ENCODE measurements at regions not wholly inside any gene's neighbourhood (a gene's known extent, or its start where the extent isn't known, plus 50 kb on each side); places are given as distances from the start of the nearest gene placed in this dataset.

DNA sequence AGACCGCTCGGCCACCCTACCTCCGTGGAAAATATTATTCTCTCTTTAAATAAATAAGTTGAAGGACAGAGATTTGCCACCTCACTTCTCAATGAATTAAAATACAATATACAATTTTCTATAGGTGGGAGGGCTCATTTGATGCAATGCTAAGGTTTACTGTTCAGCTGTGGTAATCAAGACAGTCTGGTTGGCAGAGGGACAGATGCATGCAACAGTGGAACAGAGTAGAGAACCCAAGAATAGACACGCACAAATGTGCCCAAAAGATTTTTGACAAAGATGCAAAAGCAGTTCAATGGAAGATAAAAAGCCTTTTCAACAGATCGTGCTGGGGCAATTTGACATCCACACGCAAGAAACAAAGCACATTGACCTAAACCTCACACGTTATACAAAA, 145.2 kb downstream of the CEBPB start:
- no peaks in the 10 kb centered on the region for H3K36me3 Mint-ChIP-seq
- no peak for DNase-seq
- no peak overlapping the region for H3K4me3 Mint-ChIP-seq
- CTCF ChIA-PET (ENCODE audit: partially characterized antibody) = no interaction called here
- Histone ChIP-seq H3K4me3 (ENCODE audit: low read length in 2 of 2) (no peak overlapping the region), H3K27ac (ENCODE audit: low read depth, low read length) (no peak overlapping the region), H3K4me1 (ENCODE audit: insufficient read depth, low read length) (peaks cover 32% of the 10 kb centered on the region), H3K36me3 (ENCODE audit: insufficient read depth, low read length) (no peaks in the 10 kb centered on the region), H3K9me3 (ENCODE audit: control insufficient read depth in 1 of 2, low read length in 2 of 2) (no peaks in the 10 kb centered on the region), H3K27me3 (ENCODE audit: insufficient read depth, low read length) (no peaks in the 10 kb centered on the region)
- intact Hi-C loops (cut with micrococcal nuclease) = no loop called here
- POLR2A ChIA-PET (ENCODE audit: partially characterized antibody) = no interaction called here
- H3K4me1 Mint-ChIP-seq = peaks cover 20 to 28% (median 23%) of the 10 kb centered on the region in 4 donors
- H3K27me3 Mint-ChIP-seq = peaks cover 0 to 3% of the 10 kb centered on the region in 2 donors
- H3K27ac Mint-ChIP-seq = no peak overlapping the region
- no peaks in the 10 kb centered on the region for H3K9me3 Mint-ChIP-seq

DNA sequence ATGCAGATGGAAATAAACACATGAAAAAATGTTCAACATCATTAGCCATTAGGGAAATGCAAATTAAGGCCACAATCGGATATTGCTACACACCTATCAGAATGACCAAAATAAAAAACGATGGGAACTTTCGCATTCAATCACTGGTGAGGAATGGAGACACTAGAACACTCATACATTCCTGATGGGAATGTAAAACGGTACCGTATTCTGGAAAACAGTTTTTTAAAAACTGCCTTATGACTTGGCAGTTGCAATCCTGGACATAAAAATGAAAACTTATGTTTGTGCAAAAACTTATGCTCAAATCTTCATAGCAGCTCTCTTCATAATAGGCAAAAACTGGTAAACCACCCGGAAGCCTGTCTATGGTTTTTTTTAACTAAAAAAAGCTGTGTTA, 146.0 kb downstream of the CEBPB start:
- no peaks in the 10 kb centered on the region for H3K36me3 ChIP-seq (ENCODE audit: insufficient read depth, low read length)
- Mint-ChIP-seq H3K27me3 (no peaks in the 10 kb centered on the region), H3K9me3 (no peaks in the 10 kb centered on the region), H3K27ac (no peak overlapping the region), H3K4me1 (peaks cover 20 to 28% (median 23%) of the 10 kb centered on the region in 4 donors), H3K4me3 (no peak overlapping the region), H3K36me3 (no peaks in the 10 kb centered on the region)
- H3K4me3 ChIP-seq (ENCODE audit: low read length in 2 of 2) = no peak overlapping the region
- H3K27ac ChIP-seq (ENCODE audit: low read depth, low read length) = no peak overlapping the region
- CTCF ChIA-PET (ENCODE audit: partially characterized antibody) = no interaction called here
- DNase-seq = no peak
- intact Hi-C loops (cut with micrococcal nuclease) = no loop called here
- H3K27me3 ChIP-seq (ENCODE audit: insufficient read depth, low read length) = no peaks in the 10 kb centered on the region
- POLR2A ChIA-PET (ENCODE audit: partially characterized antibody) = no interaction called here
- H3K4me1 ChIP-seq (ENCODE audit: insufficient read depth, low read length) = peaks cover 32% of the 10 kb centered on the region
- no peaks in the 10 kb centered on the region for H3K9me3 ChIP-seq (ENCODE audit: control insufficient read depth in 1 of 2, low read length in 2 of 2)

GRCh38 chr20:50337521-50338466, 147.2 kb downstream of the CEBPB start:
- POLR2A ChIA-PET (ENCODE audit: partially characterized antibody) = interaction anchor here (0.5 to 1.6 kb wide), 3 partner anchors 12 to 146 kb away, joined by 3 to 4 read pairs (median 3); no protein-coding TSS in a partner anchor
- Mint-ChIP-seq H3K4me1 (peaks cover 20 to 31% (median 23%) of the 10 kb centered on the region in 4 donors), H3K27me3 (no peaks in the 10 kb centered on the region), H3K9me3 (no peaks in the 10 kb centered on the region), H3K27ac (peak overlapping the region in 6 of 7 donors; percentile 13 to 77 (median 46)), H3K36me3 (no peaks in the 10 kb centered on the region), H3K4me3 (peak overlapping the region in 4 of 8 donors; percentile 4 to 69 (median 60))
- H3K27ac ChIP-seq (ENCODE audit: low read depth, low read length) = no peak overlapping the region
- intact Hi-C loops (cut with micrococcal nuclease) = loop anchor here (2.0 kb wide), 1 partner anchor 49 kb away; no protein-coding TSS in a partner anchor
- no peaks in the 10 kb centered on the region for H3K9me3 ChIP-seq (ENCODE audit: control insufficient read depth in 1 of 2, low read length in 2 of 2)
- DNase-seq = no peak
- CTCF ChIA-PET (ENCODE audit: partially characterized antibody) = interaction anchor here (1.0 kb wide), 1 partner anchor 126 kb away, joined by 4 read pairs; no protein-coding TSS in a partner anchor
- H3K36me3 ChIP-seq (ENCODE audit: insufficient read depth, low read length) = no peaks in the 10 kb centered on the region
- no peak overlapping the region for H3K4me3 ChIP-seq (ENCODE audit: low read length in 2 of 2)
- H3K27me3 ChIP-seq (ENCODE audit: insufficient read depth, low read length) = no peaks in the 10 kb centered on the region
- H3K4me1 ChIP-seq (ENCODE audit: insufficient read depth, low read length) = peaks cover 32% of the 10 kb centered on the region

DNA sequence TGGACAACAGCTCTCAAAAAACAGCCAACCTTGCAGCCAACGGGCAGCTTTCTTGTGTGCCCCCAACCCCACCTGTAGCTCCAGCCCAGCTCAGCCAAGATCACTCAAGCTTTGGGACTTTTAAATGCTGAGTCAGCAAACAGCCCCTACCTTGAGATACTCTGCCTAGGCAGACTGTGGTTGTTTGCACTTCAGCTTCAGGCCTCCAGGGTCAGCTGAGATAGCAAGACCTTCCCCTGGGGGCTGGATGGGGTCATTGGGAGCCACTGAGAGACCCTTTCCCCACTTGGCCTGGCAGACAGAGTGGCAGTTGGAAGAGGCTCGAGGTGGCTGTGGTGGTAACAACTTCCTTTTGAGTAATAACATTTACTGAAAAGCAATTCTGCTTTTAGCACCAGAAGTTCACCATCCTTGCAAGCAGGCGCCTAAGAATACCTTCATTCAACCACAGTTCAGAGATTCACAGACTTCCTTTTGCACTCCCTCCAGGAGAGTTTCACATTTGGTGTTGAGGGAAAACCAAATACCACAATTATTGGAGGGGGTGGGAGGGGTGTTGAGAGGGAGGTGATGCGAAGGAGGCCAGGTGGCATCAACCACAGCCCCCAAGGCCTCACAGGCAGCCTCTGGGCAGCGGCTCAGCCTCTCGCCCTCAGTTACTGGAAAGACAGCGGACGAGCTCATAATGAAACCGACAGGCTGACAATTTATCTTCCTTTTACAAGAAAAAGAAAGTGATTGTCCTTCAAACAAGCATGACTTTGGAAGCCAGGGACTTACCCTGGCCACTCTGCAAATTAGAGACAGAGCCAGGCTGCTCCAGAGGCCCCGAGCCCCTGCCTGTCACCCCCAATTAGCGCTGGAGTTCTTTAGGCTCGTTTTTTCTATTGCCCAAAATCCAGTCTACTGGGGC, 148.1 kb downstream of the CEBPB start:
- H3K4me1 Mint-ChIP-seq = peaks cover 20 to 35% (median 23%) of the 10 kb centered on the region in 4 donors
- H3K27me3 Mint-ChIP-seq = no peaks in the 10 kb centered on the region
- no peaks in the 10 kb centered on the region for H3K9me3 ChIP-seq (ENCODE audit: control insufficient read depth in 1 of 2, low read length in 2 of 2)
- peak overlapping the region; percentile 10 for H3K27ac ChIP-seq (ENCODE audit: low read depth, low read length)
- peaks cover 32% of the 10 kb centered on the region for H3K4me1 ChIP-seq (ENCODE audit: insufficient read depth, low read length)
- no peaks in the 10 kb centered on the region for H3K36me3 Mint-ChIP-seq
- DNase-seq = peak in 4 of 5 donors; percentile 16 to 41 (median 30)
- H3K27ac Mint-ChIP-seq = peak overlapping the region; percentile 39 to 87 (median 77)
- CTCF ChIA-PET (ENCODE audit: partially characterized antibody) = interaction anchor here (1.0 kb wide), 1 partner anchor 125 kb away, joined by 4 read pairs; no protein-coding TSS in a partner anchor
- H3K36me3 ChIP-seq (ENCODE audit: insufficient read depth, low read length) = no peaks in the 10 kb centered on the region
- H3K9me3 Mint-ChIP-seq = no peaks in the 10 kb centered on the region
- H3K27me3 ChIP-seq (ENCODE audit: insufficient read depth, low read length) = no peaks in the 10 kb centered on the region
- H3K4me3 ChIP-seq (ENCODE audit: low read length in 2 of 2) = peak overlapping the region in 1 of 2 donors; percentile 40
- H3K4me3 Mint-ChIP-seq = peak overlapping the region; percentile 53 to 79 (median 70)
- POLR2A ChIA-PET (ENCODE audit: partially characterized antibody) = interaction anchor here (0.5 to 1.6 kb wide), 6 partner anchors 11 to 465 kb away, joined by 3 to 4 read pairs (median 3); no protein-coding TSS in a partner anchor
- intact Hi-C loops (cut with micrococcal nuclease) = loop anchor here (2.0 kb wide), 1 partner anchor 48 kb away; no protein-coding TSS in a partner anchor

- Histone ChIP-seq H3K27ac (ENCODE audit: low read depth, low read length) (peak overlapping the region; percentile 10), H3K4me1 (ENCODE audit: insufficient read depth, low read length) (peaks cover 32% of the 10 kb centered on the region), H3K27me3 (ENCODE audit: insufficient read depth, low read length) (no peaks in the 10 kb centered on the region), H3K36me3 (ENCODE audit: insufficient read depth, low read length) (no peaks in the 10 kb centered on the region), H3K9me3 (ENCODE audit: control insufficient read depth in 1 of 2, low read length in 2 of 2) (no peaks in the 10 kb centered on the region), H3K4me3 (ENCODE audit: low read length in 2 of 2) (peak overlapping the region in 1 of 2 donors; percentile 40)
- CTCF ChIA-PET (ENCODE audit: partially characterized antibody) = no interaction called here
- POLR2A ChIA-PET (ENCODE audit: partially characterized antibody) = interaction anchor here (0.6 to 1.6 kb wide), 3 partner anchors 10 to 464 kb away, joined by 3 read pairs; no protein-coding TSS in a partner anchor
- Mint-ChIP-seq H3K27me3 (no peaks in the 10 kb centered on the region), H3K4me1 (peaks cover 20 to 35% (median 23%) of the 10 kb centered on the region in 4 donors), H3K27ac (peak overlapping the region; percentile 39 to 87 (median 77)), H3K9me3 (no peaks in the 10 kb centered on the region), H3K36me3 (no peaks in the 10 kb centered on the region), H3K4me3 (peak overlapping the region in 7 of 8 donors; percentile 22 to 79 (median 69))
- intact Hi-C loops (cut with micrococcal nuclease) = loop anchor here (2.0 kb wide), 1 partner anchor 47 kb away; no protein-coding TSS in a partner anchor
- DNase-seq = no peak
These were observed 148.9 kb downstream of the CEBPB start for GRCh38 chr20:50339466-50339901.

DNA sequence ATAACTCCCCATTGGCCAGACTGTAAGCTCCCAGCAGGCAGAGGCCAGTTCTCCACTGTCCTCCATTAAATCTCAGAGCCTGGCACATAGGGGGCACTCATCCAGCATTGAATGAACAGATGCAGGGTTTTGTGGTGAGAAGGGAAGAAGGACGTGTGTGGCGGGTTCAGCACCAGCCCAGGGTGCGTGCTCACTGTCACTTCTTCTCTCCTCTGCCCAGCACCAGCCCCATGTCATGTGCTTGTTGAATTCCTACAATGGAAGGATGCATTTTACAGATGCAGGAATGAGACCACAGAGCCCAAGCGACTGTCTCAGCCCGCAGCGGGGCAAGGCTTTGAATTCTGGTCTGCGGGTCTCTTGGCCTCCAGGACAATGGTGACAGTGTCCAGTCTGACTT, 149.9 kb downstream of the CEBPB start:
- H3K4me3 ChIP-seq (ENCODE audit: low read length in 2 of 2) = no peak overlapping the region
- Mint-ChIP-seq H3K27ac (peak overlapping the region in 5 of 7 donors; percentile 13 to 82 (median 39)), H3K27me3 (no peaks in the 10 kb centered on the region), H3K4me1 (peaks cover 20 to 40% (median 24%) of the 10 kb centered on the region in 4 donors), H3K4me3 (peak overlapping the region in 2 of 8 donors; percentile 69), H3K36me3 (no peaks in the 10 kb centered on the region), H3K9me3 (no peaks in the 10 kb centered on the region)
- H3K27me3 ChIP-seq (ENCODE audit: insufficient read depth, low read length) = no peaks in the 10 kb centered on the region
- CTCF ChIA-PET (ENCODE audit: partially characterized antibody) = no interaction called here
- H3K36me3 ChIP-seq (ENCODE audit: insufficient read depth, low read length) = no peaks in the 10 kb centered on the region
- no peaks in the 10 kb centered on the region for H3K9me3 ChIP-seq (ENCODE audit: control insufficient read depth in 1 of 2, low read length in 2 of 2)
- H3K4me1 ChIP-seq (ENCODE audit: insufficient read depth, low read length) = peaks cover 32% of the 10 kb centered on the region
- POLR2A ChIA-PET (ENCODE audit: partially characterized antibody) = interaction anchor here (1.6 kb wide), 1 partner anchor 37 kb away, joined by 3 read pairs; no protein-coding TSS in a partner anchor
- no peak overlapping the region for H3K27ac ChIP-seq (ENCODE audit: low read depth, low read length)
- intact Hi-C loops (cut with micrococcal nuclease) = no loop called here
- no peak for DNase-seq

Measured in CD4-positive, alpha-beta memory T cell (primary cell).